Left forelimb (tissue), 1 donor: ENCODE measurements at regions not wholly inside any gene's neighbourhood (a gene's known extent, or its start where the extent isn't known, plus 50 kb on each side); places are given as distances from the start of the nearest gene placed in this dataset.

Experiments used
- DNase-seq: peaks from one replicate; pipeline ENCODE4 v3.0.0-alpha.2; 2018; ENCODE audit warnings: low spot score

DNA sequence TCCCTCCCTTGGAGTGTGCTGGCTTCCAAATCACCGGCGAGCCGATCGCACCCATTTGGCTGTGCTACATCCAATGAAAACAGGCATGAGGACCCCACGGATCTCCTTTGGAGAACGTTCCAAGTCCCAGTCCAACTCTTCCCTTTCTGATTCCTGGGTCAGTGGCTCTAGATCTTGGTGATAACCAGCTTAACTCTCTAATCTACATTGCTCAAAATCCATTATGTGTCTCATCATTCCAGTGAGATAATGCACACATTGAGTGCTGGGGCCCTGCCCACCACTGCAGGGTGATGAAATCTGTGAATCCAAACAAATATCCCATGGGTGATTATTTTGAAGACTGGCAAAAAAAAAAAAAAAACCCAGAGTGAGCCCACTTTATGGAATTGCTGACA lies 232.7 kb upstream of the COPS8 start:
- no peak for DNase-seq

DNA sequence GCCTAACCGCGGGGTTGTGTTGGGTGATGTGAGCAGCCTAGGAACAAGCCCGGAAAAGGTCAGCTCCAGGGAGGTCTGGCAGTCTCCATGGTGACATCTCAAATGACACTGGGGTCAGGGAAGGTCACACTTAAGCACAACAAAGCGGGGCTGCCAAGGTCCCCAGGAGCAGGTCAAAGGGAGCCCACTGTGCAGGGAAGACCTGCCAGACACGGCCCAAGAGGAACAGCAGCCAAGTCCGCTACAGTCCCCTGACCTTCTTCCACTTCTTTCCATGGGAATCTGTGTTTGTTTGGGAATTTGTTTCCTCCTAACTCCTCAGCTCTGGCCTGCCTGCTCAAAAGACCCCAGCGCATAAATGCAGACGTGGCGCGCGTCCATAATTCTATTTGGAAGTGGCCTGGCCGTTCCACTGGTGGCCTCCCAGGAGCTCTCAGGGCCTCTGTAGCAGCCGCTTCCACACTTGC lies 232.1 kb upstream of the COPS8 start:
- no peak for DNase-seq

DNA sequence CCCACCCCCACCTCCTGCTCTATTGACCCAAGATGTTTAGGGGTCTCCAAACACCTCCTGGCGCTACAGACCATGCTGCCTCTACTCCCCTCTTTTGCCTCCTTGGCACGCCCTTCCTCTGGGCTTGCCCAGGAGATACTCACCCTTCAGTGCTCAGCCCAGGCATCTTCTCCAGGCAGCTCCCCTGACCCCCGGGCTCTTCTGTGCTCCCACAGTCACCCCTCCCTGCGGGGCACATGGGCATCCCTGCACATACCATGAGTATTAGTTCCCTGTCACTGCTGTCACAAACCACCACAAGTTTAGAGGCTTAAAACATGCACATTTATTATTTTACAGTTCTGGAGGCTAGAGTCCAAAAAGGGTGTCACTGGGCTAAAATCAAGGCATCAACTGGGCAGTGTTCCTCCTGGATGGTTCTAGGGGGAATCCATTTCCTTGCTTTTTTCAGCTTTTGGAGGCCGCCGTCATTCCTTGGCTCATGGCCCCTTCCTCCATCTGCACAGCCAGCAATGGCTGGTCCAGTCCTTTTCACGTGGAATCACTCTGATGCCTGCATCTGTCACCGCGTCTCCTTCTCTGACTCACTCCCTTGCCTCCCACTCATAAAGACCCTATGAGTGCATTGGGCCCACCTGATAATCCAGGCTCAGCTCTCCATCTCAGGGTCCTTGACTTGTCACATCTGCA lies 230.4 kb upstream of the COPS8 start:
- DNase-seq, result no peak

DNA sequence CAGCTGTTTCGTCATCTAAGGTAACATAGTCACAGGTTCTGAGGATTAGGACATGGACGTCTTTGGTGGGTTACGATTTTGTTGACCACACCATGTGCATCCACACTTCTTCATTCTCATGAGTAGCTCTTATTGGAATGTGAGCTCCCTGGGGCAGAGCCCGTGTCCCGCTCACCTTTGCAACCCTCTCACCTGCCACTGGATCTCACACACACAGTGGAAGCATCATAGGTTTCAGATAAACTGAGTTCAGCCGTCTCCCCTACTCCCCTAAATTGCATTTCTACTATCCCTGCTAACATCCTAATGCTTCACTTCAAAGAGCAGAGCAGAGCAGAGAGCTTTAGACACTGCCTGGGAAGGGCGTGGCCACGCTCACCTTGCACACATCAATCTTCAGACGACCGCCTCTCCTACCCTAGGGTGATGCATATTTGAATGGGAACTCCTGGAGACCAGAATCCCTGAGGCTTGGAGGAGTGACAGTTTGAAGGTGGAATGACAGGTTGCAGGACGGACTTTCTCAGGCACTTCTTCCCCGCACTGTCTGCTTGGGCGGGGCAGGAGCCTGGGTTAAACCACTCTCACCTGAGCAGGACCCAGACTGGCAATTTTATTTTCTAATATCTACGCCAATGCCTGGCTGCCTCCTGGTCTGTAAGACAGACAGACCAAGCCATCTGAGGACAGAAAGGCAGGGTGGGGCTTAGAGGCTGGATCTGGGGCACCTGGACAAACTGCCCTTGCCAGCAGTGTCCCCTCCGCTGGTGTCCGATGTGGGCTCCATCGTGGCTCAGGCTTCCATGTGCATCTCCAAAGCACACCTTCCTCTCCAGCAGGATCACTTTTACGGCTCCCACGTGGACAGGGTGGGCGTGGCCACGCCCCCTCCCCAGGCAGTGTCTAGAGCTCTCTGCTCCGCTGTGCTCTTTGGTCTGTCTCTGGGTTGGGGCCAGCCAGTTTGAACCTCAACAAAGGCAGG lies 229.5 kb upstream of the COPS8 start:
- no peak for DNase-seq

DNA sequence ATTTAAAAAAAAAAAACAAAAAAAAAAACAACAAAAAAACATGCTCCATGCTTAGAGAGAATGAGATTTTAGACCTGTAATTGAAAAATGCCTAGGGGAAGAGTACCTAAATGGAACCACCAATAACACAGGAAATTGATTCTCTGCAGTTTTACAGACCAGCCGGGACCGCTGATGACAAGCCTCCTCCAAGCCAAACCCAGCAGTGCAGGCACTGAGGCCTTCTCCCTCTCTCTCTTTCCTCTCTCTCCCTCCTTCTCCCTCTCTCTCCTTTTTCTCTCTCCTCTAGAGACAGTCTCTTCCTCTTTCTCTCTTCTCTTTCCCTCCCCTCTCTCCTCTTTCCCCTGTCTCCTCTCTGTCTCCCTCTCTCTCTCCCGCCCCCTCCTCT lies 228.8 kb upstream of the COPS8 start:
- no peak for DNase-seq

DNA sequence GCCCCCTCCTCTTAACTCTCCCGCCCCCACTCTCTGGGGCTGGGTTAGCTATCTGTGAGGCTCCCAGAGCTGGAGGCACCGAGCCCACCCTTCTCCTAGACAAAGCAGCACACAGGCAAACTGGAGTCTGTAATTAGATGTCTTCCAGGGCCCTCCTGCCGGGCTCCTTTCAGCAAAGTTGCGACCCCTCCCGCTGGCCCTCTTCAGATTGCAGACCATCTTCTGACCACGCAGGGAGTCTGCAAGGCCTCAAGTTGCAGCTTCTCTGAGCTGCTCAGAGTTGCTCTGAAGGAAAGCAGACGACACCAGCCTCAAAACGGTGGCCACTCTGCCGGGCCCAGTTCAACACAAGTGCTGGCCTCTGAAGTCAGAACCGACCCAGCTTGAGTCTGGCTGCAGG lies 228.4 kb upstream of the COPS8 start:
- DNase-seq, result no peak

DNA sequence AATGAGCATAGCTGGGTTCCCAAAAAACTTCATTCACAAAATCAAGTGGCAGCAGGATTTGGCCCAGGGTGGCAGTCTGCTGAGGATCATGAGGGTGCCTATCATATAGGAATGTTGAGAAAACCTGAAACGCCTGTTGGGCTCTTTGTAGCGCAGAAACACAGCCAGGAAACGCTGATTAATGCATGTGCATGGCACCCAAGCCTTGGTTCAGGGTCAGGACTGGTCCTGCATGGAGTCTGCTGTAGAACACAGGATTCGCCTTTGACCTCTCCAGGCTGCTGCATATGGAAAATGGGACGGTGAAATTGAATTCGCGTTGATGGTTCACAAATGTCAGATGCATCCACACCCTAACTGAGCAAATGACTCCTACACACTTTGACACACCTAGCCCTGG lies 227.9 kb upstream of the COPS8 start:
- no peak for DNase-seq

DNA sequence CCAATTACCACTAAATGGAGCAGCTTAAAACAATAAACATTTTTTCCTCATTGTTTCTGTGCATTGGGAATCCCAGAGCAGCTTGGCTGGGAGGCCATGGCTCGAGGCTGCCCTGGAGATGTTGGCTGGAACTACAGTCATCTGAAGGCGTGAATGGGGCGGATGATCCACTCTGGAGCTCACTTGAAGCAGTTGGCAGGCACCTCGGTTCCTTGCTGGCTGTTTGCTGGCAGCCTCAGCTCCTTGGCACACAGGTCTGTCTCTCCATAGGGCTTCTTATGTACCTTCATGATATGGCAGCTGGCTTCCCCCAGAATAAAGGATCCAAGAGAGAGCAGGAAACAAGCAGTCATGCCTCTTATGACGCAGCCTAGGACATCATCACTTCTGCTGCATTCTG lies 227.0 kb upstream of the COPS8 start:
- no peak for DNase-seq

DNA sequence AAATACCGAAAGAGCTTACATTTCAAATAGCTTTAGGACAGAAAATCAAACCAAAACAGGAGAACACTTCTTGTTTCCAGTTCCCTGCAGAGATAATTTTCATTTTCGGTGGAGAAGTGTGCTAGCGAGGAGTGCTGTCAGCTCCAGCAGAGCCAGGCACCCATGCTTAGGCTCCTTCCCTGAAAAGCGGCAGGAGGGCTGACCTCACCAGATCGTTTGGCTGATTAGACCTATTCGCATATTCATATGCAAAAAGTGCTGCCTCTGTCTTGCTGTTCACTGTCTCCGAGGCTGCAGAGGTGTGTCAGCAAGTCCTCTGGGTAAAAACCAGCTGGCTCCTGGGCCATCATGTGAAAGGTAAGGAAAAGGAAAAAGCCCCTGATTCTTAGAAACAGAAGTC lies 225.8 kb upstream of the COPS8 start:
- DNase-seq, result no peak

DNA sequence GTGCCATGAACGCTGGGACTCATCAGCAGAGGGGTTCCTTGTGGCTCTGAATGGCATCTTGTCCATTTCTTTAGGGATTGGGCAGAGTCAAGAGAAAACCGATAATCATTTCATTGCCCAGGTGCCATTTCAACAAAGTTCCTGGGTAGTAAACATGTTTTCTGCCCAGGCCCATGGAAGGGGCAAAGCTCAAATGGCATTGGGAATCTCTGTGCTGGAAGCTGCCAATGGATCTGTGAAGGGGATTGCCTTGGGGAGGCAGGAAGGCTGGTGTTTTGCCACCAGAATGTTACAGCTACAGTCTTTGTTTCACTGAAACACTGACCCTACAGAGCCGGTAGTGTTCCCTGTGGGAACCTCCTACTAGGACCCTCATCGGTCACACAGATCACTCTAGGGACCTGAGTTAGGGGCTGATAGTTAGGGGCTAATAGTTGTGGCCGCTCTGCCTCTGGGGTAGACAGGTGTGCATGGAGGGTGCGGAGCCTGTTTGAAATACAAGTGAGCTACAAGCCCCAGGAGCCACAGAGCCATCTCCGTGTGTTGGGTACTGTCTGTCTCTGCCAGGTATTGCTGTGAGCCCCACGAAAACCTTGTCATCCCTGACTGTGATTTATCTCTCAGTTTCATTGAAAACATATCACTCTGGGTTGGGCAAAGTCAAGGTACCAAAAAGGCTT lies 224.4 kb upstream of the COPS8 start:
- DNase-seq, result no peak

DNA sequence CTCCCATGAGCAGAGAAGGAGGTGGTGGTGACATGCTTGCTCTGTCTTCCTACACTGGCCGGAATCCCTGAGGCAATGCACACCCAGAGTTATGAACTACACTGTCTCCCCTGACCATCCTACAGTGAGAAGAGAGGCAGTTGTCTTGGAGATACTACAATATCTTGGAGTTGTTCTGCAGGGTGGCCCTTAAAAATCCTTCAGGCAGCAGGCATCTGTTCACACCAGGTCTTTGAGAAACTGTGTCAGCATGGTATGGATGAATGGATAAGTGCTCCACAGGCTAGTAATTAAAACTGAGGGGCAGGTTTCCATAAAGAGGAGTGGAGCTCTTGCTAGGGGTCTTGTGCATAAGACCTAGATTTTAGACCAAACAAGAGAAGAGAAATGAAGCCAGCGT lies 223.7 kb upstream of the COPS8 start:
- no peak for DNase-seq

DNA sequence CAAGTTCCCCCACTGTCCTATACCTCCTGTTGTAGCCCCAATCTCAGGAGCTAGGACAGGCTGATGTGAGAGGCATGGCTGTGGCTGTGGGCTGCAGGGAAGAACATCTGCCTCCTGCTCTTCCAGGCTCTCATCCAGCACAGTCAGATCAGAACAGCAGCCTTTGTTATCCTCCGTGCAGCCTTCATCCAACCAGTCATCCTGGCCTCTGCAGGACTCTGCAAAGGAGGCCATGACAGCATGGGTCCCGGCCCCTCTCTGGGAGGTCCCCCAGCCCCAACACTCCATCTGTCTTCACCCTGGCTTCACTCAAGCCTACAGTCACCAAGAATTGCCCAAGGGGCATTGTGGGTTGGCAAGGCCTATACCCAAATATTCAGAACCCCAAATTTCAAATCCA lies 223.2 kb upstream of the COPS8 start:
- DNase-seq, result no peak

DNA sequence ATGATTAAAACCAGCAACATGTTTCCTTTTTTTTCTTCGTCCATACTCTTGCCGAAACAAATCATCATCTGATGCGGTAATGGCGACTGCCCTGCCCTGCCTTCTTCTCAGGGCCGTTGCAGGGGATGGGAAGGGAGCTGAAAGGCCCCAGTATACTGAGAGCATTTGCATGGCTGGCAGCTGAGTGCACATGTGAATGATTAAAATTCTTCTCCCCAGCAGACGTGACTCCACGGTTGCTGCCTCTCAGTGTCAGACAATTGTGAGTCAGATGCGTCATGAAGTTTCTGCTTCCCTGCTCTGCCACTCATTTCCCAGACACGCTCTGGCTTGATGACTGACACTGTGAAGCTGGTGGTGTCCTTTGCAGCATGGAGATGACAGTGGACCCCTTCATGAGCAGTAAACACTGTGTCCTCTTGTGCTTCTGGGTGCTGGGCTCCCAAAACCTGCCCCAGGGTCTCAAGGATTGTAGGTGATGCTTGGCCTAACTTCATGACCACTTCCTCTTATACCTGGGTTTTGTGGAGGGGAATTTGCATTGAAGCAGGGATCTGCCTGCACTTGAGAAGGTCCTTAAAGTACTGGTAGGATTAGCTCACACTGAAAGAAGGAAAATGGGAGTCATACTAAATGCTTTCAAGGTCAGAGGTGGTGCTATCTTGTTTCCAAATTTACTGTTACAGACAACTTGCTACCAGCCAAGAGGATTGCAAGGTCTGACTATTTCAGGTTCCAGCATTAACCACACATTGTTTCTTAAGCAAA lies 222.5 kb upstream of the COPS8 start:
- DNase-seq, result no peak

DNA sequence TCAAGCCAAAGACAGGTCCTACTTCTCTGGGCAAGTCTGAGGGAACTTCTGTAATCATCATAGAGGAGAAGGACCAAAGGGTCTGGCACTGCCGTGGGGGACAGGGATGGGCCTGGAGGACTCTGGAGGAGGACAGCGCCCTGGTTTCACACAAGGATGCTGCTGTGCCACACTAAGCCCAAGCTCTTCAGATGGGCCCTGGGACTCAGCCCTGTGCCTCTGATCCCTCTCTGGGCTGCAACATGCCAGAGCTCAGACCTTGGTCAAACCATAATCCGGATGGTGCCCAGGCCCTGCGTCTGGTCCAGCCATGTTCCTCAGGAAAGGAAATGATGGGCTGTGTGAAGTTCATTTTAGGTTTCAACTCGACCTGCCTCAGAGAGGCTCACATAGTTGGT lies 222.0 kb upstream of the COPS8 start:
- DNase-seq, result no peak

DNA sequence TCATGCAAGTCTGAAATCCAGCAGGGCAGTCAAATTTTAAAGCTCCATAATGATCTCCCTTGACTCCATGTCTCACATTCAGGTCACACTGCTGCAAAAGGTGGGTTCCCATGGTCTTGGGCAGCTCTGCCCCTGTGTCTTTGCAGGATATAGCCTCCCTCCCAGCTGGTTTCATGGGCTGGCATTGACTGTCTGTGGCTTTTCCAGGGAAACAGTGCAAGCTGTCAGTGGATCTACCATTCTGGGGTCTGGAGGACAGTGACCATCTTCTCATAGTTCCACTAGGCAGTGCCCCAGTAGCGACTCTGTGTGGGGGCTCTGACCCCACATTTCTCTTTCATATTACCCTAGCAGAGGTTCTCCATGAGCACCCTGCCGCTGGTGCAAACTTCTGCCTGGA lies 220.6 kb upstream of the COPS8 start:
- DNase-seq, result no peak

DNA sequence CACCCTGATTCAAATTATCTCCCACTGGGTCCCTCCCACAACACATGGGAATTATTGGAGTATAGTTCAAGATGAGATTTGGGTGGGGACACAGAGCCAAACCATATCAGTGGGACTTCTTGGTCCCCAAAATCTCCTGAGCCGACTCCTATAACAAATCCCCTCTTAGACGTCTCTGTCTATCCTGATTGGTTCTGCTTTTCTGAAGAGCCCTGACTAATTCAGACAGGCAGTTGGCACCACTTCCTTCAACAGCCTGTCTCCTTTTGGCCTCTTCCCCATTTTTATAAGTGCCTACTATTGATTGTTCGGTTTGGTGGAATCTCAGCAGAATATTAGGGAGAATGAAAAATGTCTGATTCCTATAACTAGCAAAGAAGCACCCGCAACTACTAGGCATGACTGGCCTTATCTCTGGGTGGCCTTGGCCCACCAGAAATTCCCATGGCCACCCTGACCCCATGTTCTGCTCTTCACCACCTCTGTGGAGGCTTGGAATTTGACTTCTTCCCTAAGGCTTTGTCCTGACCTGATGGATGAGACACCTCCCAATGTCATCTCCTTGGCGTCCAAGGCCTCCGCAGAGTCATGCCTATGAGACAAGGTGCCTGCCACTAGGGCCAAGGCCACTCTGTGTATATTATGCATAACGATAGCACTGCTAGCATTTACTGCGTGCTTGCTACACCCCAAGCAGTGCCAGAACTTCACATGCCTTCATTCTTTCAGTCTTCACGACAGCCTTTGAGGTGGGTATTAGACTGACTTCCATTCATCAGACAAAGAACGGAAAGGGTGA lies 218.9 kb upstream of the COPS8 start:
- DNase-seq, result no peak

DNA sequence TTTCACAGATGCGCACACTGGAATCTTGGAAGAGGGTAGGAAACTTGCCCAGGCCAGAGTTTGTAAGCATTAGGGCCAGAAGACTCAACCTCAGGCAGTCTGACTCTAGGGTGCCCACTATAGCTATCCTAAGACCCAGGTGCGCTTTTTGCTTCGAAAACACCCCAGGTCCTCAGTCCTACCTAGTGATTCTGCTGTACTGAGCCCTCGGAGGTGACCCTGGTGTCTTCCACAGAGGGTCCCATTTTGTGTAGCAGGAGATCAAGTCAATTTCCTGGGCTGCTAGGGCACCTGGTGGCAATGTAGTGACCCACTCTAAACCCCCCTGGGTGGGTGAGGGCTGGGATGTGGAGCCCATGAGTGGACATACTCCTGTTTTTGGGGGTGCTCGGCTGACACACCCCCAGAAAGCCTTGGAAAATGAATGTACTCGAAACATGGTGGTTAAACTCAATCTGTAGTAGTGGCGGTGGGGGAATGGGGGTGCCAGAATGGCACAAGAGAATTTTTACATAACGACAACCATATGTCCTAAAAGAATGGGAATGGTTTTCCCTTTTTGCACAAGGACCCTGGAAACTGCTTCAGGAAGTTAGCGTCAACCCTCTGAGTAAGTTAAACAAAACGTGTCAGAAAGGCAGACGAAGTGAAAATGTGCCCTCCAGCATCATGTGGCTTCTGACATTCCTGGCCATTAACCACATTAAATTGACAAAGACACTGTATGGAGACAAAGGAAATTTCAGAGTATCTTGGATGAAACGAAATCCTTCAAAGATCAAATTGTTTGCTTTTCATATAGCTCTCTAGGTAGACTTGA lies 218.0 kb upstream of the COPS8 start:
- DNase-seq, result no peak

DNA sequence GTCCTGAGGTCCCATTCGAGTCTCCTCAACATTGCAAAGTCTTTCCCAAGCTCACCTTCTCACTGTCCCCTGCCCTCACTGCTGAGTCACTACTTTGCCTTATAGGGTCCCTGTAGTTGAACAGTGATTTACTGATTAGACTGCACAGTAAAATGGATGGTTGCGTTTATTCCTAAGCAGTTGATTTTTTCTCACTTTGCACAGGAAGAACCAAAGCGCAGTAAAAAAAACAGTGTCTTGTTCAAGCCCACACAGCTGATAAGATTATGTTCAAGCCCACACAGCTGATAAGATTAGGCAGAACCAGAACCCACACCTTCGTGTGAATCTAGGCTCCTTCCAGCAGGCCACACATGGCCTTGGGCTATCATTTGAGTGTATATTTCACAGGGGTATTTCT lies 215.3 kb upstream of the COPS8 start:
- DNase-seq, result no peak

DNA sequence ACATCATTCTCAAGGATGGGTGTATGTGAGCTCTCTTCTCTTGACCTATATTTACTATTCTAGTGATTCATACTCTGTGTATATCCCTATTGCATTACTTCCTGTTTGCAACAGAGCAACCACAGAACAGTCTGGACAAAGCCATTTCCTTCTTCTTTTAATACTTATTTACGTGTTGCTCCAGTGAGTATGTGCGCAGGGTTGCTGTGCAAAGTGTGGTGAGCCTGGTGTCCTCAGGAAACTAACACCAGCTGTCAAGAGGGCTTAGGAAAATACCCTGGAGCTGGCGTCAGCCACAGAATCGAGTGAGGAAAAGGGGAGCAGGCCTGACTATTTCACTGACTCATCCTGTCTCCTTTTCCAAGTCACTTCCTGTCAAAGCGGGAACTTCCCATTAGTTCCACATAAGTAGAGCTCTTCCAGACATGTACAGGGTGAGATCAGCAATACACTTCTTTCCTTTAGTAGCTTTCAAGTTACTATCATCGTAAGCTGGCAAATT lies 214.1 kb upstream of the COPS8 start:
- DNase-seq, result no peak

DNA sequence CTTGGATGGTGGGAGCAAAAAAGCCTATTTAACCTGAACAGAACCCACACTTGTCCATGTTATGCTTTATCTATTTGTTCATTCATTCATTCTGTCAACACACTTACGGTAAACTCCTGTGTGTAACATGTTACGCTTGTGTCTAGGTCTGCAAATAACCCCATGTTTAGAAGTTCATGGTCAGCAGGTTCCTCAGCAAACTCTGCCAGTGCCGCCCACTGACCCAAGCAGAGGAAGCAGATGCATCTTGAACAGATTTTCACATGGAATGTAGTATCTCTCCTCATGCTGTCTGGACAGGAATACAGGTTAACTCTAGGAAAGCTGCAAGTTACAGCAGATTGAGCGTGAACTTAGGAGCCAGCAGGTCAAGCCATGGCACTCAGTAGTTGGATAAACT lies 213.7 kb upstream of the COPS8 start:
- no peak for DNase-seq
